K562 (cell line): ENCODE measurements at regions not wholly inside any gene's neighbourhood (a gene's known extent, or its start where the extent isn't known, plus 50 kb on each side); places are given as distances from the start of the nearest gene placed in this dataset.

Experiments used
- ATF2 ChIP-seq: sonication (generic); formaldehyde crosslinking; IDR thresholded peaks from 2 replicates; pipeline ENCODE4 v1.8.1; 2022; ENCODE audit warnings: missing genetic modification reagents
- DMBX1 ChIP-seq: fragments of 250-450 bp; sonication (Bioruptor Pico); IDR thresholded peaks from 2 replicates; pipeline ENCODE4 v1.8.0; 2022; ENCODE audit warnings: inconsistent platforms, mild to moderate bottlenecking, moderate library complexity, borderline replicate concordance
- HDAC6 ChIP-seq: IDR thresholded peaks from 2 replicates; pipeline ENCODE4 v1.6.1; 2012; ENCODE audit warnings: low read depth, mild to moderate bottlenecking, control low read depth, inconsistent platforms, low read length, moderate library complexity
- HMGXB4 ChIP-seq: sonication (generic); formaldehyde crosslinking; IDR thresholded peaks from 2 replicates; pipeline ENCODE4 v1.8.1; 2023; ENCODE audit warnings: mild to moderate bottlenecking, missing genetic modification reagents
- MBD1 ChIP-seq: fragments of 250-450 bp; sonication (Bioruptor Pico); IDR thresholded peaks from 2 replicates; pipeline ENCODE4 v1.8.0; 2022; ENCODE audit warnings: inconsistent platforms
- PHB ChIP-seq: fragments of 250-450 bp; sonication (Bioruptor Pico); IDR thresholded peaks from 2 replicates; pipeline ENCODE4 v1.5.0; 2021
- PHF8 ChIP-seq: fragments of 200-600 bp; sonication (generic); IDR thresholded peaks from 2 replicates; pipeline ENCODE4 v1.6.1; 2012; ENCODE audit warnings: mixed run types, mild to moderate bottlenecking, inconsistent platforms, low read length, moderate library complexity, borderline replicate concordance
- PTRF ChIP-seq: fragments of 450-650 bp; IDR thresholded peaks from 2 replicates; pipeline ENCODE4 v1.6.1; 2016; ENCODE audit warnings: mild to moderate bottlenecking, missing genetic modification characterization, missing compliant biosample characterization
- TAF1 ChIP-seq: IDR thresholded peaks from 2 replicates; pipeline ENCODE4 v1.6.1; 2011; ENCODE audit warnings: mild to moderate bottlenecking, low read length, moderate library complexity; ENCODE audit not compliant: insufficient read depth, control insufficient read depth, severe bottlenecking; ENCODE audit errors: extremely low read depth
- THAP12 ChIP-seq: fragments of 250-450 bp; sonication (Bioruptor Pico); IDR thresholded peaks from 2 replicates; pipeline ENCODE4 v1.9.0; 2021; ENCODE audit warnings: mild to moderate bottlenecking, inconsistent platforms
- THAP7 ChIP-seq: fragments of 250-450 bp; sonication (Bioruptor Pico); IDR thresholded peaks from 2 replicates; pipeline ENCODE4 v1.5.0; 2021
- ZNF124 ChIP-seq: sonication (generic); formaldehyde crosslinking; IDR thresholded peaks from 2 replicates; pipeline ENCODE4 v1.8.1; 2022; ENCODE audit warnings: missing genetic modification reagents
- ZNF197 ChIP-seq: fragments of 200-800 bp; sonication (Bioruptor generic); IDR thresholded peaks from 2 replicates; pipeline ENCODE4 v1.6.1; 2016; ENCODE audit warnings: low read depth, missing genetic modification characterization, missing compliant biosample characterization
- ZNF280B ChIP-seq: fragments of 250-450 bp; sonication (Bioruptor Pico); IDR thresholded peaks from 2 replicates; pipeline ENCODE4 v1.5.1; 2021; ENCODE audit warnings: mild to moderate bottlenecking
- ZNF395 ChIP-seq: fragments of 200-800 bp; sonication (Bioruptor generic); IDR thresholded peaks from 2 replicates; pipeline ENCODE4 v1.6.1; 2017; ENCODE audit warnings: missing genetic modification characterization, missing compliant biosample characterization
- ZNF444 ChIP-seq: fragments of 250-450 bp; sonication (Bioruptor Pico); IDR thresholded peaks from 2 replicates; pipeline ENCODE4 v1.4.0; 2020; ENCODE audit warnings: mild to moderate bottlenecking, moderate library complexity
- ZNF77 ChIP-seq: fragments of 250-450 bp; sonication (Bioruptor Pico); IDR thresholded peaks from 2 replicates; pipeline ENCODE4 v1.5.0; 2020

- no peak for TF ChIP-seq THAP12 (CRISPR knock-in tag)
- no peak for TF ChIP-seq DMBX1 (CRISPR knock-in tag)
- no peak for TF ChIP-seq PHF8
- no peak for TF ChIP-seq ZNF280B (CRISPR knock-in tag)
- TF ChIP-seq ZNF395 (CRISPR knock-in tag) = no peak
- no peak for TF ChIP-seq ZNF197 (CRISPR knock-in tag)
- no peak for TF ChIP-seq ZNF124 (CRISPR knock-in tag)
- TF ChIP-seq PHB = no peak
- no peak for TF ChIP-seq ATF2 (CRISPR knock-in tag)
- no peak for TF ChIP-seq ZNF77 (CRISPR knock-in tag)
- TF ChIP-seq TAF1 = no peak
- TF ChIP-seq PTRF (tag) = no peak
- 0 out of 2 replicates have a peak, but pooled peaks have one; percentile 11 for TF ChIP-seq HMGXB4
- no peak for TF ChIP-seq ZNF444
- TF ChIP-seq HDAC6 = no peak
- no peak for TF ChIP-seq MBD1 (CRISPR knock-in tag)
- no peak for TF ChIP-seq THAP7 (CRISPR knock-in tag)
Measured at GRCh38 chr22:20639750-20640149, 132.3 kb downstream of the MED15 start (continued).
